Stimulated activated naive CD8-positive, alpha-beta T cell treated with anti-CD3 and anti-CD28 coated beads, Interleukin-15, amount 100 ng/mL, for 72 hours (primary cell): ENCODE measurements at regions not wholly inside any gene's neighbourhood (a gene's known extent, or its start where the extent isn't known, plus 50 kb on each side); places are given as distances from the start of the nearest gene placed in this dataset.

ENCODE experiments used
- ATAC-seq: fragments of 150-1000 bp; cut with Tn5 transposase; 2 replicates; pipeline ENCODE4 v1.10.0; 2021; ENCODE audit warnings: mild to moderate bottlenecking, moderate library complexity
- DNase-seq, 2 donors: peaks; one replicate each; pipeline ENCODE4 v3.0.0; 2021 to 2022
- H3K27ac Mint-ChIP-seq, 2 donors: one replicate each; pipeline ENCODE4 v1.8.0; 2022; ENCODE audit warnings: mild to moderate bottlenecking in 2 of 2, mixed read lengths in 2 of 2, moderate library complexity in 2 of 2
- H3K27me3 Mint-ChIP-seq: one replicate; pipeline ENCODE4 v1.8.0; 2022; ENCODE audit warnings: mixed read lengths
- H3K4me1 Mint-ChIP-seq: one replicate; pipeline ENCODE4 v1.8.0; 2022; ENCODE audit warnings: mild to moderate bottlenecking, mixed read lengths
- H3K4me3 Mint-ChIP-seq, 2 donors: one replicate each; pipeline ENCODE4 v1.8.0; 2022; ENCODE audit warnings: mild to moderate bottlenecking in 2 of 2, mixed read lengths in 2 of 2, moderate library complexity in 1 of 2
- H3K9me3 Mint-ChIP-seq, 2 donors: one replicate each; pipeline ENCODE4 v1.8.0; 2022; ENCODE audit warnings: mixed read lengths in 2 of 2

DNA sequence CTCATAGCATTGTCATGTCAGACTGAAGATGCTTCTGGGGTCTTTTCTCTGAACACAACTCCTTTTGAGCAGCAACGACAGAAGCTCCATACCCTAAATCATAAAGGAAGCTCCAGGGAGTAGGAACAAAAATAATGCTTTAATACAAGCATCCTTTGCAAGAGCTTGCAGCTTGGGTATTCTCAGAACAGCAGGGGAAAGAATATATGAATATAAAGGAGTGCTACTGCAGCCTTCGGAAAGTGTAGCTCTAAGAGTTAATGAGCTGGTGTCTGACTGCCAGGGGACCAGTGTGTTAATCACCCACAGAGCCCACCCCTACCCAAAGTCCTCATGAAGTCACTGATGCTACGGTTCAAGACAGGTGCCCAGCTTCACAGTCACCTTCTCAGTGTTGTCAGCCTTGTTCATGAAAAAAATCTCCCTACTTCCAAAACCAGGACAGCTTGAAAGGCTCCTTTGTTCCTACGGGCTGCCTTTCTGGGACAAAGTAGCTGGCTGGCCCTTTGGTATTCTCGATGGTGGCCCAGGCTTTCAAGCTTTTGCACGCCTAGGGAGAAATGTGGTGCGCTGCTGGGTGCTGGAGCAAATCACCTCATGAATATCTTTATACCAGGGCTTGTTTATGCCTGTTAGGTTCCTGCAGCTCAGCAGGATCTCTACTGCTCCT is 259.7 kb downstream of the CMPK2 start:
- Mint-ChIP-seq H3K9me3 (peaks cover 0 to 3% of the 10 kb centered on the region in 2 donors), H3K4me1 (no peaks in the 10 kb centered on the region), H3K4me3 (no peak overlapping the region), H3K27me3 (no peaks in the 10 kb centered on the region), H3K27ac (no peak overlapping the region)
- DNase-seq = no peak
- no peak for ATAC-seq

DNA sequence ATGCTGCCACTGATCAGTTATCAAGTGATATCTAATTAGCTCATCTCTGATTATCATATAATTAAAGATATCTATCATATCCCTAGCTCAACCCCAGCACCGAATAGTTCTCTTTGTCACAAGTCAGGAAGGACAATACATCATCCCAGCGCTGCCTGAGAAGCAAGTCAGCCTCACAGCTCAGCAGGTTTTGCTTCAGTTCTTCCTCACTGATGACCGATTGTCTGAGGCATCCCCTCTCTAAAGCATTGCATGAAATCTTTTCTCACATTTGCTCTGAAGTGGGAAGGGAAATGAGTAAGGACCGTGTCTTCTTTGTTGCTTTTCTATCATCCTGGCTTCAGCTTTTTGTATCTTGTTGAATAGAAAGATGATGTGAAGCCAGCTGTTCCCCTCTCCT is 247.9 kb downstream of the CMPK2 start:
- Mint-ChIP-seq H3K4me3 (no peak overlapping the region), H3K4me1 (no peaks in the 10 kb centered on the region), H3K27ac (no peak overlapping the region), H3K27me3 (peaks cover 7% of the 10 kb centered on the region), H3K9me3 (peaks cover 14 to 17% of the 10 kb centered on the region in 2 donors)
- DNase-seq (no peak), ATAC-seq (no peak)

DNA sequence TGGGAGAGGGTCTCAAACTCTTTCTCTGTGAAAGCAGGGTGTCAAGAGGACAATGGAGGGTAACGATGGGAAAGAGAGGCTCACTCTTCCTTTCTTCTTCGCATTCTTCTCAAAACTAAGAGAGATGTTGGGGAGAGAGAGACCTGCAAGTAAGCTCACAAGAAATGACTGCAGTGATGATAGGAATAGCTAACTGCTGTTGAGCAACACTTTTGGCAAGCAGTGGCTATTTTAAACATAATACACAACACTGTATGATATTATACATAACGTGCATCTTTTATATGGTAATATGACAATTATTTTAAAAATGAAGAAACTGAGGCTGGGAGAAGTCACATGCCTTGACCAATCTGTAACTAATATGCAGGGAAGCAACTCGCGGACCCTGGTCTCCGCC is 247.5 kb downstream of the CMPK2 start:
- no peak overlapping the region for H3K4me3 Mint-ChIP-seq
- DNase-seq (no peak), ATAC-seq (no peak)
- H3K27me3 Mint-ChIP-seq = peaks cover 7% of the 10 kb centered on the region
- H3K9me3 Mint-ChIP-seq = peaks cover 13% of the 10 kb centered on the region in 2 donors
- no peaks in the 10 kb centered on the region for H3K4me1 Mint-ChIP-seq
- no peak overlapping the region for H3K27ac Mint-ChIP-seq

DNA sequence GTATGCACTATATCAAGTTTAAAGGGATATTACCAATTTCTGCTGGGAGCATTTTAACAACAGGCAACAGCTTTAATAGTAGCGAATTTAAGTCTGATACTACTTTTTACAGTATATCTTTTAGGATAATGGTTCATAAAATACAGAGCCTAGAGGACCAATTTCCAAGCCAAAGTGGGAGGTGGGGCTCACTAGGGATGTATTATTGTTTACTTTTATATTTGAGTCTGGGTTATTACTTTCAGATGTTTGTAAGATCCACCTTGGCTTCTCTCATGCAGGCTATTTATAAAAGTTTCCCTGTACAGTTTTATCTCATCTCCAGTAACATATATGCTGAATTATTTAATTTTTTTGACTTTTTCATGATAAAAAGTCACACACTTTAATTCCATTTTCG is 242.0 kb downstream of the CMPK2 start:
- Mint-ChIP-seq H3K4me1 (no peaks in the 10 kb centered on the region), H3K27ac (no peak overlapping the region), H3K4me3 (no peak overlapping the region), H3K9me3 (no peaks in the 10 kb centered on the region), H3K27me3 (no peaks in the 10 kb centered on the region)
- DNase-seq (no peak), ATAC-seq (no peak)

DNA sequence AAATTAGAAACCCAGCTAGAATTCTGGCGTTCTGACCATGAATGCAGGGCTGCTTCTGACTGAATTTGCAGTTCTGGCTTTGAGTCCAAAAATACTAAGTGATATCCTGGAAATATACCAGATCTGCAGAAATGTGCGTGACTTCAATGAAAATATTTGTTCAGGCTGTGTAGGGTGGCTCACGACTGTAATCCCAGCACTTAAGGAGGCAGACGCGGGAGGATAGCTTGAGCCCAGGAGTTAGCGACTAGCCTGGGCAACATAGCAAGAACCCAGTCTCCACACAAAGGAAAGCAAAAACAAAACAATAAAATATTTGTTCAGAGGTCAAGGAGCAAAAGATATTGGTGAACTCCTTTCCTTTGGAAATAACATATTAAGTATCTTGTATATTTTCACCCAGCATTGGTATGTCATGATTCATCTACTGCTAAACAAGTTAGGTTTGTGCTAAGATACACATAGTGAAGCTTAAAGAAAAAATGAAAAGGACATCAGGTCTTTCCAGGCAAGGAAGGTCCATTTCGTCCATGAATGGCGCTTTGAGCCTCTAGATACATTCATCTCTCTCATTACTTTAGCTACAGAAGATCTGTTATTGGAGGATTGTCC is 239.2 kb downstream of the CMPK2 start:
- no peaks in the 10 kb centered on the region for H3K9me3 Mint-ChIP-seq
- H3K4me1 Mint-ChIP-seq = no peaks in the 10 kb centered on the region
- no peaks in the 10 kb centered on the region for H3K27me3 Mint-ChIP-seq
- H3K4me3 Mint-ChIP-seq = no peak overlapping the region
- no peak overlapping the region for H3K27ac Mint-ChIP-seq
- DNase-seq (no peak), ATAC-seq (no peak)

DNA sequence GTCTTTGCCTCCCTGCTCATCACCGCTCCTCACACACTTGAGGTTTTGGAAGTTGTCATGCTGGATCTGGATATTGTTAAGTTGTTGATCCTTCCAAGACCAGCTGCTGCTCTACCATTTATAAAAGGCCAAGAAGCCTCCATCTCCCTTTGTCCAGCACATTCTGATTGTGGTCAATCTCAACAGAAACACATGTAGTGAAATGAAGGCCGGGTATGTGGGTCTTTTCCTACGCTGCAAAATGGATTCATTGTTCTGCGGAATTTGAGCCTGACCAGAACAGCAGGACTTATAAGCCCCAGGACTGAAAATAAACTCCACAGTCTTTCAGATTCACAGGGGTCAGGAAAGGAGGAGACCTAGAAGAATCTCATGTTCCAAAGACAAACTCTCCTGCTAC is 238.4 kb downstream of the CMPK2 start:
- DNase-seq (no peak), ATAC-seq (no peak)
- Mint-ChIP-seq H3K4me3 (no peak overlapping the region), H3K27me3 (no peaks in the 10 kb centered on the region), H3K9me3 (no peaks in the 10 kb centered on the region), H3K4me1 (no peaks in the 10 kb centered on the region), H3K27ac (no peak overlapping the region)

DNA sequence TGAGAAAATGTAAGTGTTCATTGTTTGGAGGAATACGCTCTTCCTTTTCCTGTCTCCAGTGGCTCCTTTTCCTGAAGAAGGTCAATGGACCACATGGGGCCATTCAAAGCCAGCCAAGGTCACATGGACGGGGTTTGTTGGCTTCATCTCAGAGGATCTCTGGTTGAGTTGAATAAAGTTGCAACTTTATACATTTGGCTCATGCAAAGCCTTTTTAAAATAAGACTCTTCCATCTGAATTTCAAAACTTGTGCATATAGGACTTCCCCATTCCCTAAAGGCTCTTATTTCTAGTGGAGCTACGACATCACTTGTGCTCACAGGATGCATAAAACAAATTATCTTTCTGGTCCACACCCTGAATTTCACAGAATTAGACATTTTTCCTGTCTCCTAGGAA is 235.5 kb downstream of the CMPK2 start:
- ATAC-seq = no peak
- Mint-ChIP-seq H3K4me3 (no peak overlapping the region), H3K27me3 (no peaks in the 10 kb centered on the region), H3K27ac (no peak overlapping the region), H3K9me3 (no peaks in the 10 kb centered on the region), H3K4me1 (no peaks in the 10 kb centered on the region)
- DNase-seq = no peak

DNA sequence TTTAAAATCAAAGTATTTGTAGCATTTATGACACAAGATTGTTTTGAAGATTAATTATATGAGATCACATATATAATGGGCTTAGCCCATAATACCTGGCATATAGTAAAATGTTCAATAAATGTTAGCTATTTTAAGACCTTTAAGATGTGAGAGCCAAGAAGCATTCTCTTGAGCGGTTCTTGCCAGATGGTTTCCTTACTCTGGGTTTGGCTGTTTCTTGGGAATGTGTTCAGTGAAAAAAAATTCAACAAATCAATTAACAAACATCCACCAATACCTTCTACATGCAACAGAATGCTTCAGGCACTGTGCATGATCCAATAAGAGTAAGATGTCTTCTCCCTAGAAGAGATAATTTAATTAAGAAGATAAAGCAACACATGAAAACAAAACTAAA is 230.4 kb downstream of the CMPK2 start:
- Mint-ChIP-seq H3K4me1 (no peaks in the 10 kb centered on the region), H3K4me3 (no peak overlapping the region), H3K9me3 (no peaks in the 10 kb centered on the region), H3K27me3 (peaks cover 18% of the 10 kb centered on the region), H3K27ac (no peak overlapping the region)
- ATAC-seq = no peak
- DNase-seq = no peak

DNA sequence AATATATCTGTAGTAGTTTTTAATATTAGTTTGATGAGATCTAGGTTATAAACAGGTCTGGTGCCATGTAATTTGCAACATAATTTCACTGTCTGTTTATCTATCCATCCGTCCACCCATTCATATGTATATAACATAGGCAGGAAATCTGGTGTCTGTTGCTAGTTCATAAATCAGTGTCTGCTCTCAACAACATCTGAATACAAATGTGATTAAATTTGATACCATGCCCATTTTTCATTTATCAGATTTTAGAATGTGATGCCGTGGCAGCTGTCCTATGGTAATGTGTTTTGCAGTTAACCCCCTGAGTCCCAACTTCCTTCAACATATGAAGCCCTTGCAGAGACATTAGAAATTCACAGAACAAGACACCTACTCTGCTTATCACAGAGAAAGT is 228.4 kb downstream of the CMPK2 start:
- DNase-seq = no peak
- Mint-ChIP-seq H3K27me3 (peaks cover 23% of the 10 kb centered on the region), H3K4me1 (no peaks in the 10 kb centered on the region), H3K4me3 (no peak overlapping the region), H3K27ac (no peak overlapping the region), H3K9me3 (no peaks in the 10 kb centered on the region)
- ATAC-seq = no peak

DNA sequence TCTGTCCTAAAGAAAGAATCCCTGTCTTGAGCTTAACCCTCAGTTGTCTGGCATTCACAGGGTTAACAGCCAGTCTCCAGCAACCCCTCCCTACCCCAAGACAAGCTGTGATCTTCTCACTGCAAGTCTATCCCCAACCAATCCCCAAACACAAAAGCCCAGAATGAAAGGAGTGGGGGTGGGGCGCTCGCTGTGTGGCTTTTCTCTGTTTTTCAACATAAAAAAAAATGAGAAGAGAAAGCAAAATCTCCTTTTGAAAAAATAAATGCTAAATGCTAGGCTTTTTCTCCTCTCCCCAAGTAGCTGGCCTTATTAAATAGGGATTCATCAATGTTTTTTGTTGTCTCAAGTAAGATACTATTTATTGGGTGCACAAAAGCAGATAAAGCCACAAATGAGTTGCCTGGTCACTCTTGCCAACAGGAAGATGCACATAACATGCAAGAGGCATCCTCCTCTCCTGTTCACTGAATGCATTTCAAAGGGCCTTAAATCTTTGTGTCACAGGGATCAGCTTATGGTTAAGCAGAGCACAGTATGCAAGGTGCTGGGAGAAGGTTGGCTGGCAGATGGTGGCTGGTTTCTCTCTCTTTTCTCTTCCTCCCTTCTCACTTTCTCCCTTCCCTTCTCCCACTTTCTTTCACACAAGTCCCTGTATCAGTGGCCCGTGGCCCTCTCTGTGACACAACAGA is 225.6 kb downstream of the CMPK2 start:
- no peak overlapping the region for H3K4me3 Mint-ChIP-seq
- H3K27ac Mint-ChIP-seq = no peak overlapping the region

DNA sequence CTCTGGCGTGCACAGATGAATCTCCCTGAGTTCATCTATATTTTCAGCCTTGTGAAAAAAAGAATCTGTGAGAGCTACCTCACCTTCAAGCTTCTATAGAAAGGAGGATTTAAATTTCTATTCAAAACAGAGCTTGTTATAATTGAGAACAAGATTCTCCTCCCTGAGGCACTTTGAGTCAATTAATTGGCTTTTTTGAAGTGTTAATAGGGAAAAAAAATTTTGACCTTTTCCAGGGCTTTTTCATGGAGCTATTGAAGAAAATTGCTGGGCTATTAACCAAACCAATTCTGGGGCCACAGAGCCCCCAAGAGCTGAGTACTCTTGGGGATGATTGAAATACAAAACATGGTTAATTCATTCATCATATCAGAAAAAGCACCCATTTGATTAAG is 225.1 kb downstream of the CMPK2 start:
- Mint-ChIP-seq H3K9me3 (no peaks in the 10 kb centered on the region), H3K27me3 (peaks cover 21% of the 10 kb centered on the region), H3K4me3 (no peak overlapping the region), H3K27ac (no peak overlapping the region), H3K4me1 (no peaks in the 10 kb centered on the region)
- no peak for ATAC-seq
- DNase-seq = no peak

More for the DNA sequence above, 225.6 kb downstream of the CMPK2 start:
- H3K27me3 Mint-ChIP-seq = peaks cover 23% of the 10 kb centered on the region
- ATAC-seq (no peak), DNase-seq (no peak)
- no peaks in the 10 kb centered on the region for H3K9me3 Mint-ChIP-seq
- no peaks in the 10 kb centered on the region for H3K4me1 Mint-ChIP-seq

DNA sequence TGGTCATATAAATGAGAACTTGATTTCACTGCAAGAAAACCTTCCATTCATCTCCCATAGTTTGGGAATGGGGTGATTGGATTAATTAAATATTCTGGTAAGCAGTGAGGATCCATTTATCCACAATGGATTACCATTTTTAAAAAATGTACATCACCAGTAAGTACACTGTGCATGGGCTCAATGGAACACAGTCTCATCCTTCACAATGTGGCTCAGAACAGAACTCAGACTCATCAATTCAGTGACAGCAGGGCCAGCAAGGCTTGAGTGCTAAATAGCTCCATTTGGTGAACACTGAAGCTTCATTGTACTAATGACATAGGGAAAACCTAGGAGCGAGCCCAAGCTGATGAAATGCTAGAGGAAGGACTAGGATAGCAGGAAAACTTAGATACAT is 223.8 kb downstream of the CMPK2 start:
- no peak overlapping the region for H3K27ac Mint-ChIP-seq
- DNase-seq = no peak
- H3K4me3 Mint-ChIP-seq = no peak overlapping the region

DNA sequence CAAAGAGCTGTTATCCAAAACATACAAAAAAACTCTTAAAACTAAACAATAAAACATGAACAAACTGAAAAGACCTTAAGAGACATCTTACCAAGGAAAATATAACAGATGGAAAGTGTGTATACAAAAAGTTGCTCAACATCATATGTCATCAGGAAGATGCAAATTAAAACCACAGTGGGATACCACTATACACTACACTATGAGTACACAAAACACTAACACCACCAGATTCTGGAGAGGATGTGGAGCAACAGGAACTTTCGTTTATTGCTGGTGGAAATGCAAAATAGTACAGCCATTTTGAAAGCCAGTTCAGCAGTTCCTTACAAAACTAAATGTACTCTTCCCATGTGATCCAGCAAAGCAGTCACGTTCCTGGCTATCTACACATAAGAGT is 221.4 kb downstream of the CMPK2 start:
- Mint-ChIP-seq H3K4me1 (no peaks in the 10 kb centered on the region), H3K4me3 (no peak overlapping the region), H3K27ac (no peak overlapping the region), H3K27me3 (peaks cover 11% of the 10 kb centered on the region), H3K9me3 (no peaks in the 10 kb centered on the region)
- DNase-seq = no peak
- ATAC-seq = no peak

More for the DNA sequence above, 223.8 kb downstream of the CMPK2 start:
- Mint-ChIP-seq H3K4me1 (no peaks in the 10 kb centered on the region), H3K27me3 (peaks cover 11% of the 10 kb centered on the region), H3K9me3 (no peaks in the 10 kb centered on the region)
- no peak for ATAC-seq

DNA sequence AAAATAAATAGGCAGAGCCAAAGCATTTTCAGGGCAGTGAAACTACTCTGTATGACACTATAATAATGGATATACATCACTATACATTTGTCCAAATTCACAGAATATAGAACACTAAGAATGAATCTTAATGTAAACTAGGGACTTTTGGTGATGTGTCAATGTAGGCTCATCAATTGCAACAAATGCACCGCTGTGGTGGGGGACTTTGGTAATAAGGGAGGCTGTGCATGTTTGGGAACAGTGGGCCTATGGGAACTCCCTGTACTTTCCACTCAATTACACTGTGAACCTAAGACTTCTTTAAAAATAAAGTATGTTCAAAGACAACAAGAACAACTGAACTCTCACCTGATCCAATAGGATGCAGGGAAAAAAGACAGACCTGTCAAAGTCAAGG is 220.7 kb downstream of the CMPK2 start:
- DNase-seq (no peak), ATAC-seq (no peak)
- Mint-ChIP-seq H3K4me3 (no peak overlapping the region), H3K9me3 (no peaks in the 10 kb centered on the region), H3K4me1 (no peaks in the 10 kb centered on the region), H3K27ac (no peak overlapping the region), H3K27me3 (peaks cover 8% of the 10 kb centered on the region)

DNA sequence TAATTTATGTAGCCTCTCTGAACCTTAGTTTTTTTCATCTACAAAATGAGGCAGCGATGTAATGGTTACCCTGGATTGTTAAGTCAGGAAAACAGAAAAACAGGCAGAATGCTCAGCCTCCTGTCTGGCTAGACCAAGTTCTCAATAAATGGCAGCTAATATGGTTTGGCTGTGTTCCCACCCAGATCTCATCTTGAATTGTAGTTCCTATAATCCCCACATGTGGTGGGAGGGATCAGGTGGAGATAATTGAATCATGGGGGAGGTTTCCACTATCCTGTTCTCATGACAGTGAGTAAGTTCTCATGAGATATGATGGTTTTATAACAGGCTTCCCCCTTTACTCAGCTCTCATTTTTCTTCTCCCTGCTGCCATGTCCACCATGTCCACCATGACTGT is 220.0 kb downstream of the CMPK2 start:
- no peaks in the 10 kb centered on the region for H3K4me1 Mint-ChIP-seq
- DNase-seq (no peak), ATAC-seq (no peak)
- no peak overlapping the region for H3K4me3 Mint-ChIP-seq
- no peaks in the 10 kb centered on the region for H3K9me3 Mint-ChIP-seq
- H3K27ac Mint-ChIP-seq = no peak overlapping the region
- H3K27me3 Mint-ChIP-seq = peaks cover 1% of the 10 kb centered on the region

DNA sequence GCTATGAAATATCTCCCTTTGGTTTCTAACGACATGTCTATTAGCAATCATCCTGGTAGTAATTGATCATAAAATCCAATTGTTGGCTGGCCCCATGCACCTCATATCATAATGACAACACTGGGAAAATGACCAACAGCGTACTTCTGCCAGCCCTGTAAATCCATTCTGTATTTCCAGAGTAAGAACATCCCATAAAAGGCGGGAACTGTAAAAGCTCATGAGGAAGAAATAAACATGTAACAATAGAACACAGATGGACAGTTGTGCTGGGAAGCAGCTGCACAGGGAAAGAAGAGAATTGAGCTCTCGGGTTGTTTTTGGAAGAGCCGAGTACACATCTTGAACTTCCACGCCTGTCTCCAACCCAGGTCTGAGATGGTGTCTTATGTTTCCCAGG is 218.7 kb downstream of the CMPK2 start:
- H3K27ac Mint-ChIP-seq = no peak overlapping the region
- H3K27me3 Mint-ChIP-seq = no peaks in the 10 kb centered on the region
- H3K9me3 Mint-ChIP-seq = no peaks in the 10 kb centered on the region
- no peak overlapping the region for H3K4me3 Mint-ChIP-seq
- ATAC-seq (no peak), DNase-seq (no peak)
- no peaks in the 10 kb centered on the region for H3K4me1 Mint-ChIP-seq
